ENCODE measurements at regions not wholly inside any gene's neighbourhood (a gene's known extent, or its start where the extent isn't known, plus 50 kb on each side); places are given as distances from the start of the nearest gene placed in this dataset.
"Not testable (repeated sequence)": the region's sequence is repeated elsewhere in the genome, so short reads cannot be mapped to it uniquely, and the experiment has no call there.

- TF ChIP-seq CTCF (IDR thresholded peaks at IDR 0.05; ENCODE audit: control extremely low read depth, extremely low read depth): no peak
- no peaks in the 10 kb centered on the region for H3K9me3 ChIP-seq (ENCODE audit: control insufficient read depth in 4 of 4, insufficient read depth in 3 of 4, low read length in 3 of 4)
- H3K36me3 ChIP-seq (ENCODE audit: control insufficient read depth in 4 of 4, insufficient read depth in 4 of 4, low read length in 4 of 4): no peaks in the 10 kb centered on the region
- DNase-seq: no peak
- 92 to 97% methylated on average over 1 of the region's 1 CpG for WGBS, 2 donors
- ATAC-seq (ENCODE audit: insufficient read depth, low FRiP score): no peak
- no peak overlapping the region for H3K4me3 ChIP-seq
- H3K4me1 ChIP-seq (ENCODE audit: control insufficient read depth in 5 of 5, insufficient read depth in 5 of 5, low read length in 5 of 5): peaks cover 0 to 3% (median 0%) of the 10 kb centered on the region in 5 donors
- no peaks in the 10 kb centered on the region for H3K27me3 ChIP-seq (ENCODE audit: control insufficient read depth in 3 of 3, insufficient read depth in 3 of 3, low read length in 2 of 3)
- no peak overlapping the region for H3K9ac ChIP-seq (ENCODE audit: insufficient read depth in 1 of 2, low read length in 2 of 2)
- H3K27ac ChIP-seq (ENCODE audit: low read depth in 1 of 2, low read length in 1 of 2): no peak overlapping the region
These were observed 64.8 kb downstream of the MAD2L1 start for GRCh38 chr4:120001850-120002249.

GRCh38 chr4:120000591-120001296 is 65.9 kb downstream of the MAD2L1 start:
- DNase-seq (no peak), ATAC-seq (ENCODE audit: insufficient read depth, low FRiP score) (no peak)
- Histone ChIP-seq H3K36me3 (ENCODE audit: control insufficient read depth in 4 of 4, insufficient read depth in 4 of 4, low read length in 4 of 4) (no peaks in the 10 kb centered on the region), H3K9me3 (ENCODE audit: control insufficient read depth in 4 of 4, insufficient read depth in 3 of 4, low read length in 3 of 4) (no peaks in the 10 kb centered on the region), H3K27ac (ENCODE audit: low read depth in 1 of 2, low read length in 1 of 2) (no peak overlapping the region), H3K4me1 (ENCODE audit: control insufficient read depth in 5 of 5, insufficient read depth in 5 of 5, low read length in 5 of 5) (no peaks in the 10 kb centered on the region), H3K4me3 (no peak overlapping the region), H3K27me3 (ENCODE audit: control insufficient read depth in 3 of 3, insufficient read depth in 3 of 3, low read length in 2 of 3) (no peaks in the 10 kb centered on the region), H3K9ac (ENCODE audit: insufficient read depth in 1 of 2, low read length in 2 of 2) (no peak overlapping the region)
- 74 to 79% methylated on average over 6 of the region's 6 CpGs for WGBS, 2 donors
- no peak for TF ChIP-seq CTCF (IDR thresholded peaks at IDR 0.05; ENCODE audit: control extremely low read depth, extremely low read depth)

DNA sequence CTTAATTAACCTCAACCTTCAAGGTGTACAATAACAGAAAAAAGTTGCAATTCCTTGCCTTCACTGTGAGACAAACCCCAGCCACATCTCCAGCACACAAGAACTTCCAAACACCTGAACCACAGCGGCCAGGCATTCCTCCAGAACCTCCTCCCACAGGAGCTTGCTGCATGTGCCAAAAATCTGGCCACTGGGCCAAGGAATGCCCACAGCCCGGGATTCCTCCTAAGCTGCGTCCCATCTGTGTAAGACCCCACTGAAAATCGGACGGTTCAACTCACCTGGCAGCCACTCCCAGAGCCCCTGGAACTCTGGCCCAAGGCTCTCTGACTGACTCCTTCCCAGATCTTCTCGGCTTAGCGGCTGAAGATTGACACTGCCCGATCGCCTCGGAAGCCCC is 70.6 kb downstream of the MAD2L1 start:
- not testable (repeated sequence) for H3K4me1 ChIP-seq (ENCODE audit: control insufficient read depth in 5 of 5, insufficient read depth in 5 of 5, low read length in 5 of 5); H3K36me3 ChIP-seq (ENCODE audit: control insufficient read depth in 4 of 4, insufficient read depth in 4 of 4, low read length in 4 of 4); H3K27ac ChIP-seq (ENCODE audit: low read depth in 1 of 2, low read length in 1 of 2); DNase-seq; H3K9me3 ChIP-seq (ENCODE audit: control insufficient read depth in 4 of 4, insufficient read depth in 3 of 4, low read length in 3 of 4); H3K9ac ChIP-seq (ENCODE audit: insufficient read depth in 1 of 2, low read length in 2 of 2); H3K4me3 ChIP-seq; H3K27me3 ChIP-seq (ENCODE audit: control insufficient read depth in 3 of 3, insufficient read depth in 3 of 3, low read length in 2 of 3); ATAC-seq (ENCODE audit: insufficient read depth, low FRiP score)
- WGBS, 2 donors: 91 to 93% methylated on average over 10 of the region's 10 CpGs

DNA sequence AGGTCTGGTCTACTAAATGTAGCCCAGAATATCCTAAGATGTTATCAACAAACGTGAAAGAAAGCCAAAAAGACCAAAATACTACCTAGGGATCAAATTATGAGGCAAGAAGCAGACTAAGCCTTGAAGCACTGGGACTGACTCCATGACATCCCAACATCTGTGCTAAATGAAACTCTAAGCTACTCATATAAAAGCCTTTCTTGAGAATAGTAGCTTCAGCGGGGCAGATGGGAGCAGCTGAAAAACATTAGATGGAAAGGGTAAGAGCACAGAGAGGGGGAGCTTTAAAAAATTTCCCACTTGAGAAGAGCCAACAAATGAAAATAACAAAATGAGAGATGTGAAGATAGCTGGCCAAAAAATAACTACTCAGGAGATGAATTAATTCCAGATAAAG is 81.7 kb downstream of the MAD2L1 start:
- DNase-seq: peak; percentile 18 to 65 (median 52)
- 68 to 72% methylated on average over 2 of the region's 2 CpGs for WGBS, 2 donors
- Histone ChIP-seq H3K4me3 (no peak overlapping the region), H3K4me1 (ENCODE audit: control insufficient read depth in 5 of 5, insufficient read depth in 5 of 5, low read length in 5 of 5) (peaks cover 0 to 15% (median 4%) of the 10 kb centered on the region in 5 donors), H3K27ac (ENCODE audit: low read depth in 1 of 2, low read length in 1 of 2) (no peak overlapping the region), H3K9ac (ENCODE audit: insufficient read depth in 1 of 2, low read length in 2 of 2) (no peak overlapping the region), H3K9me3 (ENCODE audit: control insufficient read depth in 4 of 4, insufficient read depth in 3 of 4, low read length in 3 of 4) (no peaks in the 10 kb centered on the region), H3K27me3 (ENCODE audit: control insufficient read depth in 3 of 3, insufficient read depth in 3 of 3, low read length in 2 of 3) (no peaks in the 10 kb centered on the region), H3K36me3 (ENCODE audit: control insufficient read depth in 4 of 4, insufficient read depth in 4 of 4, low read length in 4 of 4) (no peaks in the 10 kb centered on the region)
- TF ChIP-seq CTCF (IDR thresholded peaks at IDR 0.05; ENCODE audit: control extremely low read depth, extremely low read depth): no peak
- no peak for ATAC-seq (ENCODE audit: insufficient read depth, low FRiP score)
